HG03571 (cell line): ENCODE measurements at regions not wholly inside any gene's neighbourhood (a gene's known extent, or its start where the extent isn't known, plus 50 kb on each side); places are given as distances from the start of the nearest gene placed in this dataset.
"Not testable (repeated sequence)": the region's sequence is repeated elsewhere in the genome, so short reads cannot be mapped to it uniquely, and the experiment has no call there.

ENCODE experiments used
- ATAC-seq: cut with Tn5 transposase; IDR thresholded peaks from one replicate; pipeline ENCODE4 v1.9.1; 2021; ENCODE audit not compliant: unreplicated experiment

DNA sequence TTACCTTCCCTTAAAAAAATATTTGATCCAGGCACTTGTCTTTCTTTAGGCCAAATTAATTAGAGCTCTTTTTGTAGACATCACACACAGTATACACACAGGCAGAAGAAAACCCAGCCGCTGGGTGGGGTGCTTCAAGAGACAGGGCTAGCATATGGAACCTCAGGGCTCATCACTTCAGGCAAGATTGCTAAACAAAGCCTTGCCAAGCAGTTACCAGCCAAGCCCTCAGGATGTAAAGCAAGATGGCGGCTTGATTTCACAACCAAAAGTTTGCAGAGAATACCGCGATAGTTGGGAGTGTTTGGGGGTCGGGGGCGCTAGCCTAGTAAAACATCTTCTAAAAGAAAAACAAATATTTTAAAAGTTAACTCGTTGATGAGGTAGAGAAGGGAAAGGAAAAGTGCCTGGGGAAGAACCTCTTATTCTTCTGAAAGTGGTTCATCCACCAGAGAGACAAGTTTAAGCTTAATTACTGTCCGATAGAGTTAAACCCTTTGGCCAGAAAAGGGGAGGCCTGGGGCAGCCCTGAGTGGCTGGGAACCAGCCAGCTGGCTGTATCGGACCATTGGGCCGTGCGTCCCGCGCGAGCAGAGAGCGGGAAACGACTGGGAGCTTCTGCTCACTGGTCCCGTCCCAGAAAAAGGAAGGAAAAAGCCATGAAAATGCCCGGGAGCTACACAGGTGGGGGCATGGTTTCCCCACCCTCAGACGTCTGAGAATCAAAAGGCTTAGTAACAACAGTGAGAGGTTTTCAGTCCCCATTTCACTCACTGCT is 254.9 kb upstream of the PCDH20 start:
- no peak for ATAC-seq

DNA sequence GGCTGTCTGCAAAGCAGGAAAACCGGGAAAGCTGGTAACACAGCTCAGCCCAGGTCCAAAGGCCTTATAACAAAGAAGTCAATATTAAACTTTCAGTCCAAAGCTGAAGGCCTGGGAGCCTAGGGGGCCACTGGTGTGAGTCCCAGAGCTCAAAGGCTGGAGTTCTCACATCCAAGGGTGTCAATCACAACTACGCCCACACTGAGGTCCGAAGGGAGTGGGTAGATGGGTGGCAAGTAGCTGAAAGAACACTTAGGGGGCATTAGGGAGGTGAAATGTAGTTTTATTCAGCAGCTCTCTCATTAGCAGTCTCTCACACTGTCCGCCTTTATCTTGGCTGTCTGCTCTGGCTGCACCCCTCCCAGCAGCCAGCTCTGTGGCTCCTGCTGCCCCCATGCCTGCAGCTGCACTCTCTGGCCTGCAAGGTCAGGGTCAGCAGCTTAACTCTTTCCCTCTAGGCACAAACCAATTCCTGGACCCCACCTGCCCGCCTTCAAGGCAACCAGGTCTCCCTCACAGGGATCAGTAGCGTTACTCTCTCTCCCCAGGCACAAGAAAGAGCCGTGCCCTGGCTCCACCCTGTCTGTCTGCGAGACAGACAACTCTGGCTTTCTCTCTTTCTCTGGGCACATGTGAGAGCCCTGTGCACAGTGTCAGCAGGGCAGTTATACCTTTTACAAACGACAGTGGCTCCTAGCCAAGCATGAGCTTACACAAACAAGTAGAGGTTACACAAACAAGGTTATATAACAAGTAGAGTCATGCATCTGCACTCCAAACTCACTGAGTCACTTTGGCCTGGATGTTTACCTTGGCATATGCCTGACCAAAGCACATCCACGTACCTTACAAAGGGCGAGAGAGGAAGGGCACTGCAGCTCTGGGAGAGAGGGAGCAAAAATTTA is 249.4 kb upstream of the PCDH20 start:
- no peak for ATAC-seq

DNA sequence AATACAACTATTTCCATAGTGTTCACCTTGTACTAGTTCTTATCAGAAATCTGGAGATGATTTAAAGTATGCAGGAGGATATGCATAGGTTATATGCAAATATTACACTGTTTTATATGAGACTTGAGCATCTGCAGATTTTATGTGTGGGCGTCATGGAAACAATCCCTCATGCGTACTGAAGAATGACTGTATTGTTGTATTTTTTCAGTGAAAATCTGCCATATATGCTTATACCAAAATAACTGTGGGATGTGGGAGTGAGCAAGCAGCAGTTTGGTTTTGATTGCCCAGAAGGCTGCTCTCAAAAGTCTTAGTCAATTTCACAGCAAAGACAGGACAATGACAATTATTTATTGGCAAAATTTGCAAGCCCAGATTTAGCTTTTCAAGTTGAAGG is 238.8 kb upstream of the PCDH20 start:
- no peak for ATAC-seq

DNA sequence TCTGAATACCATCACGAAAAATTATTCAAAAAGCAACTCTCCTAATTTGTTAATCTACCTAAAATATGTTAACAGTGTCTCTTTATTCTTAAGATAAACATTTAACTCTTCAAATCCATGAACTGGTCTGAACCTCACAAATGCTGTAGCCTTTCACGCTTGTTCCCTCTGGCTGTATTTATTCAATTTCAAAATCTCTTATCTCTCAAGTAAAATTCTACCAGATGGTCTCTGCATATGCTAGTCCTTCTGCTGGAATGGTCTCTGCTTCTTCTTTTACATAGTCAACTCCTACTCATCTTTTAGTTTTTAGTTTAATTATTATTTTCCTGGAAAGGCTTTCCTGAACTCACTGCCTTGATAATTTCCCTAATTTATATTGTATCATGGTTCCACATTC is 232.9 kb upstream of the PCDH20 start:
- ATAC-seq = no peak

- no peak for ATAC-seq
Observed at GRCh38 chr13:61612192-61612591, 196.5 kb upstream of the PCDH20 start.

GRCh38 chr13:61608138-61608537 is 192.5 kb upstream of the PCDH20 start:
- no peak for ATAC-seq

DNA sequence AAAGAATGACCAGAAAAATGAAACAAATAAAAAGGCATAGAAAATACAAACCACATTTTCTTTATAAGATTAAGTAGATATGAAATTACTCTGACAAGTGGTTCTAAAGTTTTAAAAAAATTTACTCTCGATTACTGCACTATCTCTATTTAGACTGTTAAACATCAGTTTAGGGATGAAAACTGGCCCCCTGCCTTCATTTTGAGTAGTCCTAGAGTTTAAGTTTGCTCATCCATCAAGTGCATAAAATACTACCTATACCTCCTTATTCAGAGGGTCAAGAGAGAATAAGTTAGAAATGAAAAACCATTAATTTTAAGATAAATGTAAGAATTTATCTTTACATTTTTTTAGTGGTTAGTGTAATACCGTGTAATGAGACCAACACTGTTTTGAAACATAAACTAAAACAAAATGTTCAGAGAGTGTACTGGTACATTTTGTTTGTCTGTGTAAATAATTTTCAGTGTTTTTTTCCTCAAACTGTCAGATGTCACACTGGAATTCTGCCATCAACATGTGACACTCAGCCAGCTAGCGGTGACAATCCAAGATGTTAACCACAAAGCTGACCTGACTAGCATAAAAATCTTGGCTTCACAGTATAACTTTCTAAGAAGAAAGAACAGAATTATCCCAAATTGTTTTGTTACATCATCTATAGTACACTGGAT is 184.8 kb upstream of the PCDH20 start:
- ATAC-seq = no peak

DNA sequence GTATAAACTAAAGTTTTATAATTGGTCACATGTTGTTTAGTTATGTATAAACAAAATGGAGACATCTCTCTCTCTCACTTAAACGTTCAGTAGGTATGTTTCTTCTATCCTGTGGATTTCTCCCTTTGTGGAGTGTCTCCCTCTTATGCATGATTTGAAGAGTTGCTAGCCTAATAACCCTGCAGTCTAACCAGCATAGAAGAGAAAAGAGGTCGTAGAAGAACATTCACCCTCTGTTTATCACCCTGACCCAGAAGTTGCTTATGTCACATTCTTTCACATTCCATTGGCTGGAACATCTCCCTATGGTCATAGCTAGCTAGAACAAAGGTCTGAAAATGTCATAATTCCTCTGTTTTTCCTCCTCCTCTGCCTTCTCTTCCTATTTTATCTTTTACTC is 176.8 kb upstream of the PCDH20 start:
- ATAC-seq = no peak

- ATAC-seq = no peak
Observed at GRCh38 chr13:61575973-61576372, 160.3 kb upstream of the PCDH20 start.

DNA sequence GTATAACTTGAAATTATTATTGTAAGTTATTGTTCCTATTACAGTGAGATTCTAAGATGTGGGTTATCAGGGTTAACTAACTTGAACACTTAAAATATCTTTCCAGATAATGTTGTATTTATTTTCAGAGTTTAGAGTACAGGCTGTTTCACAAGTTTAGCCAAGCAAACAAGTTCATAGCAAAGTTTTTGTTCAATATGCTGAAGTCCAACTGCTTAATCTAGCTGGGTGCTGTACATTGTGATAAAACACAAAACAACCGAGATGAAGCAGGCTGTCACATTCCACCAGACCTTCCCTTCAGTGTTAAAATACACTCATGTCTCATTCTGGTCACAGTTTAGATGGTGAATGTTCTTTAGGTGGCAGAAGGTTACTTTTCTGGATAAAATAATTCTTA is 148.0 kb upstream of the PCDH20 start:
- no peak for ATAC-seq

- no peak for ATAC-seq
Observed at GRCh38 chr13:61546911-61547310, 131.3 kb upstream of the PCDH20 start.

DNA sequence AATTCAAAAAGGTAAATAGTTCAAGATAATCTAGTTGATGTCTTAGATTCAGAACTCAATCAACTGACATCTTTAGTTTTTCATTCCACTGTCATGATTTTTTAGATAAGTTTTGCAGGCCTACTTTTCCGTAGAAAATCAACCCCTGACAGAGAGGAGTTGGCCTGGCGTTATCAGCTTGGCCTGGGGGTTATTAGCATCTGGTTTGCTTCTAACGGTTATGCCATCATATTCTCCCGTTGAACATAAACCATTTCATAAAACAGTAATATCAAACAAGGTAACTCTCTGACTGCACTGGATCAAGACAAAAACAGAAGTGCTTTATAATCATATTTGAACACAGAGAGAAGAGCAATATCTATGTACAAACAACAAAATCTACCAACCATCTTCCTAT is 130.8 kb upstream of the PCDH20 start:
- ATAC-seq = no peak

GRCh38 chr13:61536433-61536832 is 120.8 kb upstream of the PCDH20 start:
- no peak for ATAC-seq

DNA sequence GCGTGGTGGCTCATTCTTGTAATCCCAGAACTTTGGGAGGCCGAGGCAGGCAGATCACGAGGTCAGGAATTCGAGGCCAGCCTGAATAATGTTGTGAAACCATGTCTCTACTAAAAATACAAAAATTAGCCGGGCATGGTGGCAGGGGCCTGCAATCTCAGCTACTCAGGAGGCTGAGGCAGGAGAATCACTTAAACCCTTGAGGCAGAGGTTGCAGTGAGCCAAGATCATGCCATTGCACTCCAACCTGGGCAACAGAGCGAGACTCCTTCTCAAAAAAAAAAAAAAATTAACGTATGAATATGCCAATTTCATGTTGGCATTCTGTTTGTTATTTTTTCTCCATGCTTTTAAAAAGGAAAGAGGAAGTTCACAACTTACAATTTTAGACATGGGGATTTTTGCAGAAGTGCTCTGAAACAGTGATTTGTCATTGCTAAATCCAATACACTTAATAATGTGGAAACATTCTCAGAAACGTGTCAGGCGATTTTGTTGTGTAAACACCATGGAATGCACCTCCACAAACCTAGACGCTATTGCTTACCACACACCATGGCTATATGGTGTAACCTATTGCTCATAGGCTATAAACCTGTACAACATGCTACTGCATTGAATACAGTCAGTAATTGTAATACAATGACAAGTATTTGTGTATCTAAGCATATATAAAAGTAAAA is 115.9 kb upstream of the PCDH20 start:
- no peak for ATAC-seq

DNA sequence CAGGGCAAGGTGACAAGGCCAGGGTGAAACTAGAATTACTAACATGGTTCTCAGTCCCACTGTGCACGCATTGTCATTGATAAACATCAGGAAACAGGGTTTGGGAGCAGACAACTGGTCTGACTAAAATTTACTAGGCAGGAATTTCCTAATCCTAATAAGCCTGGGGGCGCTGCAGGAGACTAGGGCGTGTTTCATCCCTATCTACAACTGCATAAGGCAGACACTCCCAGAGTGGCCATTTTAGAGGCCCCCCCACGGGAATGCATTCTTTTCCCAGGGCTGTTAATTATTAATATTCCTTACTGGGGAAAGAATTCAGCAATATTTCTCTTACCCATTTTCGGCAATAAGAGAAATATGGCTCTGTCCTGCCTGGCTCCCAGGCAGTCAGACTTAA is 103.6 kb upstream of the PCDH20 start:
- ATAC-seq = not testable (repeated sequence)

DNA sequence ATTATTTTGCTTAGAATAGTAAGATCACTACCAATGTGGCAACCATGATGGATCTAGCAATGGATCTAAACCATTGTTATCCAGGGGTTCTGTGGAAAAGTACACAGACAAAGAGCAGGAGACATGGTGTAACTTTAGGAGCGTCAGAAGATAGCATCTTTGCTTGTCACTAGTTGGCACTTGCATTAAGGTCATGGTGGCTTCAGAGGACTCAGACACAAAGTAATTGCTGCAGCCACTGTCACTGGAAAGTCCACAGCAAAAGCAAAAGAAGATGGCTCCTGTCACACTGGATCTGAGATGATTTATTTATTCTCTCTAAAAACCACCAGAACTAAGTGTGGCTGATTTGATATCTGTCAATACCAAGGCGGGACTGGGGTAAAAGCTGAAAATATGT is 93.3 kb upstream of the PCDH20 start:
- no peak for ATAC-seq

DNA sequence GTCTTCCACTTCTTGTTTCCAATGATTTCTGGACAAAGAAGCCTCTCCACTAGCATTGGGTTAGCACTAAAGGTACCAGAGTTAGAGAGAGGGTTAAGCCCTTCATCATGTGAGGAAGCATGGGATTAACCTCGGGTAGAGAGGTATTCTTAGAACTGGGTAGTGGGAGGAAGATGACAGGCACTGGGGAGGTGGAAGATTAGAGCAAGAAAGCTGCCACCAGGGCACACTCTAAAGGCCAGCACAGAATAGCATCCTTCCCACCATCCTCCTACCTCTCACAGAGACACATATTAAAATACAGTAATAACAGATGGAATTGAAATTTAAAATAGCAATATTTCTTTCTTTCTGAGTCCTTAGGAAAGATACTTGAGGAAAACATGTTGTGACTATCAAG is 84.5 kb upstream of the PCDH20 start:
- ATAC-seq = no peak

DNA sequence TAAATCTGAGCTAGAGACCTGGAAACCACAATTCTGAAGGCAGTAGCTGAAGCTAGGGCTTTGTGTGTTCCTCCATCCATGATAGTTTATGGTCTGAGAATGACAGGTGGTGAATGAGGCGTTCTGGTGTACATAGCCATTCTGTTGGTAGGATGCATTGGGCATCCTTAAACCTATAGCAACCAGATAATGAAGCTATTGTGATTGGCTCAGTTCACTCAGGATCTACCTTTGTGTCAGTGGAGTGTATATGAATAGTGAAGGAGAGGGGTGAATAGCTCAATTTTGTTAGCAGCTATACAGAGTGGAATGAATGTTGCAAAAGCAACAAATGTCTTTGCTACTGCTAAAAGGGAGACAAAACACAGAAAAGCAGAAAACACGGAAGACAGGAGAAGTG is 80.0 kb upstream of the PCDH20 start:
- no peak for ATAC-seq

GRCh38 chr13:61493556-61493955 is 77.9 kb upstream of the PCDH20 start:
- ATAC-seq = not testable (repeated sequence)

DNA sequence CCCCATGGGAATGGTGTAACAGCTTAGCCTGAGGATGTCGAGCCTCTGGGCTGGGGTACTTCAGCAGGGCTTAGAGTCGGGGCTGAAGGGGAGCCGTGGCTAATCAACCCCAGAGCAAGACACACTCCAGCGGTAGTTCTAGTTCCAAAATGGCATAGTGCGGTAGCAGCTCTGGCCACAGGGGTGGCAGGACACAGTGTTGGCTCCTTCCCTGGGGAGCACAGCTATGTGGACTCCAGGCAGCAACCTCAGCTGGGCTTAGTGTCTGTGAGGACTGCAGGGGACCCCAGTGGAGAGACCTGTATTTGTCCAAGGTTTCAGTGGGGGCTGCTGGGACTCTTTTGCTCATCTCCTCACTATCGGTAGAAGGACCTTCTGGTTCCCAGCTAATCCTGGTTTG is 70.8 kb upstream of the PCDH20 start:
- no peak for ATAC-seq

- no peak for ATAC-seq
Observed at GRCh38 chr13:61485128-61485765, 69.6 kb upstream of the PCDH20 start.
